ENCODE measurements at regions not wholly inside any gene's neighbourhood (a gene's known extent, or its start where the extent isn't known, plus 50 kb on each side); places are given as distances from the start of the nearest gene placed in this dataset.

GRCh38 chr2:64196963-64197362 lies 52.7 kb upstream of the PELI1 start:
- no peak for TF ChIP-seq CTCF (IDR thresholded peaks at IDR 0.05)
- TF ChIP-seq POLR2A (IDR thresholded peaks at IDR 0.05) = no peak
- intact Hi-C loops (cut with DNase I; ENCODE audit: low total_unique reads) = no loop called here

GRCh38 chr2:64201151-64201550 lies 56.9 kb upstream of the PELI1 start:
- no peak for DNase-seq
- TF ChIP-seq CTCF (IDR thresholded peaks at IDR 0.05) = no peak
- Histone ChIP-seq H3K4me1 (peaks cover 17% of the 10 kb centered on the region), H3K27ac (no peak overlapping the region), H3K27me3 (no peaks in the 10 kb centered on the region), H3K4me3 (no peak overlapping the region), H3K36me3 (ENCODE audit: low read depth, missing control alignments) (no peaks in the 10 kb centered on the region), H3K9me3 (no peaks in the 10 kb centered on the region)
- intact Hi-C loops (cut with DNase I; ENCODE audit: low total_unique reads) = no loop called here
- WGBS, 2 donors = 92 to 96% methylated on average over 1 of the region's 1 CpG

More at GRCh38 chr2:64196963-64197362, 52.7 kb upstream of the PELI1 start:
- H3K4me3 ChIP-seq = no peak overlapping the region
- no peak for DNase-seq
- no peak overlapping the region for H3K27ac ChIP-seq
- no peaks in the 10 kb centered on the region for H3K36me3 ChIP-seq (ENCODE audit: low read depth, missing control alignments)
- no peaks in the 10 kb centered on the region for H3K27me3 ChIP-seq
- no peaks in the 10 kb centered on the region for H3K4me1 ChIP-seq
- no peaks in the 10 kb centered on the region for H3K9me3 ChIP-seq
- WGBS, 2 donors = 73 to 88% methylated on average over 5 of the region's 5 CpGs

- DNase-seq = no peak
- 79 to 83% methylated on average over 4 of the region's 4 CpGs for WGBS, 2 donors
- TF ChIP-seq POLR2A (IDR thresholded peaks at IDR 0.05) (no peak), CTCF (IDR thresholded peaks at IDR 0.05) (no peak)
- intact Hi-C loops (cut with DNase I; ENCODE audit: low total_unique reads) = no loop called here
- H3K4me3 ChIP-seq = no peak overlapping the region
- no peak overlapping the region for H3K27ac ChIP-seq
- no peaks in the 10 kb centered on the region for H3K9me3 ChIP-seq
- H3K4me1 ChIP-seq = peaks cover 17% of the 10 kb centered on the region
- no peaks in the 10 kb centered on the region for H3K36me3 ChIP-seq (ENCODE audit: low read depth, missing control alignments)
- no peaks in the 10 kb centered on the region for H3K27me3 ChIP-seq
Observed at GRCh38 chr2:64202206-64202845, 58.1 kb upstream of the PELI1 start.

DNA sequence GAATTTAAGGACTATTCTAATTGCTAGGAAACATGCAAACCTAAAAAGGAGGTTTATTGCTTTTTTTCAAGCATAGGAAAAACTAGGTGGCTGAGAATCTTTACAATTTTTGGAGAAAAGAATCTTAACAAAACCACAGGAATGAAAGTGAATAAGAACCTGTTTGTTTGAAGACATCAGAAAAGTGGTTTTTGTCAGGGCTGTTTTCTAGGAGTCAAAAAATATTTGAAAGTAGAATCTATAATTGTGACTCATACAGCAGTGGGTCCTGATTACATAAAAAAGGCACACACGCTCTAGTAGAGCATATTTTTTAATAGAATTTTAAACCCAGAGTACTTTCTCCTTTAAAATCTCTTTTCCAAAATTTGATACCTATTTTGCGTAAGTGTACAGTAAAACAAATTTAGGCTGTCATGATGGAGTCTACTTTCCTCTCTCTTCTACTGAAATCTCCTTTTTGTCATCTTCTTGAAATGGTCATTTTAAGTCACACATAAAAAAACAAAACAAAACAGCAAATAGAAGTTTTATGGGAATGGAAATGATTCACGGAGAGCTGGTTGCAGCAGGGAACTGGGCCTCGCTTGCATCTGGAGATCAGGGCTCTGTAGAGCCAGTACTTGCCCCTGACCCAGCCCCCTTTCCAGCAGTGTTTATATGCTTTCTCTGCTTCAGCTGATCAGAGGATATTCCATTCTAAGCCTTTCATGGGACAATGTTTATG lies 59.1 kb upstream of the PELI1 start:
- Histone ChIP-seq H3K4me1 (peaks cover 17% of the 10 kb centered on the region), H3K27me3 (no peaks in the 10 kb centered on the region), H3K36me3 (ENCODE audit: low read depth, missing control alignments) (no peaks in the 10 kb centered on the region), H3K4me3 (no peak overlapping the region), H3K27ac (peak overlapping the region in 1 of 2 donors; percentile 69), H3K9me3 (no peaks in the 10 kb centered on the region)
- intact Hi-C loops (cut with DNase I; ENCODE audit: low total_unique reads) = no loop called here
- TF ChIP-seq POLR2A (IDR thresholded peaks at IDR 0.05) (no peak), CTCF (IDR thresholded peaks at IDR 0.05) (no peak)
- no peak for DNase-seq
- whole genome bisulfite sequencing, 2 donors = 66 to 73% methylated on average over 4 of the region's 4 CpGs
